ENCODE measurements at regions not wholly inside any gene's neighbourhood (a gene's known extent, or its start where the extent isn't known, plus 50 kb on each side); places are given as distances from the start of the nearest gene placed in this dataset.

- no peaks in the 10 kb centered on the region for H3K9me3 ChIP-seq (ENCODE audit: insufficient read depth, low read length)
- no peak overlapping the region for H3K9ac ChIP-seq (ENCODE audit: low read length)
- H3K79me2 ChIP-seq (ENCODE audit: insufficient read depth, low read length), result no peaks in the 10 kb centered on the region
- no peak overlapping the region for H3K4me2 ChIP-seq (ENCODE audit: low read depth, low read length, poor library complexity, severe bottlenecking)
- no peak overlapping the region for H3K4me3 ChIP-seq (ENCODE audit: insufficient read depth, low read length, poor library complexity, severe bottlenecking)
- no peaks in the 10 kb centered on the region for H3K27me3 ChIP-seq (ENCODE audit: low read length)
- H3K27ac ChIP-seq (ENCODE audit: low read depth, low read length), result no peak overlapping the region
- no peak for TF ChIP-seq CTCF (IDR thresholded peaks at IDR 0.05; ENCODE audit: insufficient read depth, low read length, poor library complexity, severe bottlenecking)
- H3K36me3 ChIP-seq (ENCODE audit: low read length), result no peaks in the 10 kb centered on the region
- H2AFZ ChIP-seq (ENCODE audit: low read depth, low read length, severe bottlenecking), result no peak overlapping the region
- no peaks in the 10 kb centered on the region for H3F3A ChIP-seq (ENCODE audit: insufficient read depth)
- H3K9me2 ChIP-seq (replicated peaks; ENCODE audit: insufficient read depth, low read length), result no peaks in the 10 kb centered on the region
- H4K20me1 ChIP-seq (ENCODE audit: low read depth, low read length), result no peaks in the 10 kb centered on the region
Observed at GRCh38 chr14:101377069-101377468, 184.2 kb upstream of the DIO3 start.

DNA sequence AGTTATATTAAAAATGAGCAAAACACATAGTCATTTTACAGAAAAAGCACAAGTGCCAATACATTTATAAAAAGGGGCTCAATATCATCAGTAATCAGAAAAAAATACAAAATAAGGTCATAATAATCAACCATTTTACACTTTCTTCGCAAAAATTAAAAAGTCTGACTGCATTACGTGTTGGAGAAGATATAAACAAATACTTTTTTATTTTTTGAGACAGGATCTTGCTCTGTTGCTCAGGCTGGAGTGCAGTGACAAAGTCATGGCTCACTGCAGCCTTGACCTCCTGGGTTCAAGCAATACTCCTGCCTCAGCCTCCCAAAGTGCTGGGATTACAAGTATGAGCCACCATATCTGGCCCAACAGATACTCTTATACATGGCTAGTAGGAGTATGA, 181.5 kb upstream of the DIO3 start:
- H3K27me3 ChIP-seq (ENCODE audit: low read length), result no peaks in the 10 kb centered on the region
- no peak overlapping the region for H3K4me3 ChIP-seq (ENCODE audit: insufficient read depth, low read length, poor library complexity, severe bottlenecking)
- H3K9me3 ChIP-seq (ENCODE audit: insufficient read depth, low read length), result peaks cover 5% of the 10 kb centered on the region; the same call in 1 of the 2 replicates
- H3K36me3 ChIP-seq (ENCODE audit: low read length), result no peaks in the 10 kb centered on the region
- no peaks in the 10 kb centered on the region for H3K9me2 ChIP-seq (replicated peaks; ENCODE audit: insufficient read depth, low read length)
- no peak overlapping the region for H3K9ac ChIP-seq (ENCODE audit: low read length)
- no peaks in the 10 kb centered on the region for H4K20me1 ChIP-seq (ENCODE audit: low read depth, low read length)
- H3K4me2 ChIP-seq (ENCODE audit: low read depth, low read length, poor library complexity, severe bottlenecking), result no peak overlapping the region
- TF ChIP-seq EZH2phosphoT487 (conservative IDR thresholded peaks at IDR 0.05; ENCODE audit: low read length) (no peak), CTCF (IDR thresholded peaks at IDR 0.05; ENCODE audit: insufficient read depth, low read length, poor library complexity, severe bottlenecking) (no peak)
- no peaks in the 10 kb centered on the region for H3K79me2 ChIP-seq (ENCODE audit: insufficient read depth, low read length)
- no peak overlapping the region for H2AFZ ChIP-seq (ENCODE audit: low read depth, low read length, severe bottlenecking)
- no peaks in the 10 kb centered on the region for H3F3A ChIP-seq (ENCODE audit: insufficient read depth)
- no peak overlapping the region for H3K27ac ChIP-seq (ENCODE audit: low read depth, low read length)

DNA sequence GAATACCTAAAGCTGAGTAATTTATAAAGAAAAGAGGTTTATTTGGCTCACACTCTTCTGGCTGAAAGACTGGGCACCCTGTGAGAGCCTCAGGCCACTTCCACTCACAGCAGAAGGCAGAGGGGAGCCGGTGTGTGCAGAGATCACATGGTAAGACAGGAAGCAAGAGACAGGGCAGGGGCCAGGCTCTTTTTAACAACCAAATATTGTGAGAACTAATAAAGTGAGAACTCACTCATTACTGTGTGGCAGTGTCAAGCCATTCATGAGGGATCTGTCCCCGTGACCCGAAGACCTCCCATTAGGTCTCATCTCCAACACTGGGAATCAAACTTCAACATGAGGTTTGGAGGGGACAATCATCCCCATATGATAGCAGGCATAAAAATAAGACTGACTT, 180.8 kb upstream of the DIO3 start:
- no peak overlapping the region for H3K9ac ChIP-seq (ENCODE audit: low read length)
- no peaks in the 10 kb centered on the region for H3K9me2 ChIP-seq (replicated peaks; ENCODE audit: insufficient read depth, low read length)
- H3K27ac ChIP-seq (ENCODE audit: low read depth, low read length), result no peak overlapping the region
- H4K20me1 ChIP-seq (ENCODE audit: low read depth, low read length), result no peaks in the 10 kb centered on the region
- H3K27me3 ChIP-seq (ENCODE audit: low read length), result no peaks in the 10 kb centered on the region
- no peak overlapping the region for H2AFZ ChIP-seq (ENCODE audit: low read depth, low read length, severe bottlenecking)
- no peak overlapping the region for H3K4me3 ChIP-seq (ENCODE audit: insufficient read depth, low read length, poor library complexity, severe bottlenecking)
- H3K79me2 ChIP-seq (ENCODE audit: insufficient read depth, low read length), result no peaks in the 10 kb centered on the region
- peaks cover 5% of the 10 kb centered on the region; the same call in 1 of the 2 replicates for H3K9me3 ChIP-seq (ENCODE audit: insufficient read depth, low read length)
- TF ChIP-seq CTCF (IDR thresholded peaks at IDR 0.05; ENCODE audit: insufficient read depth, low read length, poor library complexity, severe bottlenecking) (no peak), EZH2phosphoT487 (conservative IDR thresholded peaks at IDR 0.05; ENCODE audit: low read length) (no peak)
- no peaks in the 10 kb centered on the region for H3F3A ChIP-seq (ENCODE audit: insufficient read depth)
- no peaks in the 10 kb centered on the region for H3K36me3 ChIP-seq (ENCODE audit: low read length)
- H3K4me2 ChIP-seq (ENCODE audit: low read depth, low read length, poor library complexity, severe bottlenecking), result no peak overlapping the region

GRCh38 chr14:101380940-101381339, 180.4 kb upstream of the DIO3 start:
- no peak for TF ChIP-seq CTCF (IDR thresholded peaks at IDR 0.05; ENCODE audit: insufficient read depth, low read length, poor library complexity, severe bottlenecking)
- TF ChIP-seq EZH2phosphoT487 (conservative IDR thresholded peaks at IDR 0.05; ENCODE audit: low read length), result no peak
- Histone ChIP-seq H3K4me3 (ENCODE audit: insufficient read depth, low read length, poor library complexity, severe bottlenecking) (no peak overlapping the region), H3K4me2 (ENCODE audit: low read depth, low read length, poor library complexity, severe bottlenecking) (no peak overlapping the region), H3K9ac (ENCODE audit: low read length) (no peak overlapping the region), H4K20me1 (ENCODE audit: low read depth, low read length) (no peaks in the 10 kb centered on the region), H2AFZ (ENCODE audit: low read depth, low read length, severe bottlenecking) (no peak overlapping the region), H3K27ac (ENCODE audit: low read depth, low read length) (no peak overlapping the region), H3K36me3 (ENCODE audit: low read length) (no peaks in the 10 kb centered on the region), H3K79me2 (ENCODE audit: insufficient read depth, low read length) (no peaks in the 10 kb centered on the region), H3K9me2 (replicated peaks; ENCODE audit: insufficient read depth, low read length) (no peaks in the 10 kb centered on the region), H3K9me3 (ENCODE audit: insufficient read depth, low read length) (peaks cover 5% of the 10 kb centered on the region; the same call in 1 of the 2 replicates), H3F3A (ENCODE audit: insufficient read depth) (no peaks in the 10 kb centered on the region), H3K27me3 (ENCODE audit: low read length) (no peaks in the 10 kb centered on the region)
